ENCODE measurements at regions not wholly inside any gene's neighbourhood (a gene's known extent, or its start where the extent isn't known, plus 50 kb on each side); places are given as distances from the start of the nearest gene placed in this dataset.

DNA sequence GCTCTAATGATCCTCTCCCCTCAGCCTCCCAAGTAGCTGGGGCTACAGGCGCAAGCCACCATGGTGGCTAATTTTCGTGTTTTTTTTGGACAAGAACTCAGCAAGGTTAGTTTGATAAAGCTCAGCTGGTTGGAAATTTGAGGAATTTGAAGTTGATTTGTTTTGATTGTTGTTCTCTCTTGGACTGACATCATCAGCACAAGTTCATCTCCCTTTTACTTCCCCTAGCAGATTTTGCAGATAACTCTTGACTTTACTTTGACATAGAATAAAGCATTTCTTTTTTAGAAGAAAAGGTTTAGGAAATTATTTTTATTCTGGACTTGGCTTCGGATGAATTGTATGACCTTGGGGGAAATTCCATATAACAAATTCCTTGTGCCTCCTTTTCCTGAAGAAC lies 74.9 kb upstream of the DLX2 start:
- H3K9me3 ChIP-seq (ENCODE audit: control insufficient read depth in 2 of 3, insufficient read depth in 1 of 3, low read length in 3 of 3), result no peaks in the 10 kb centered on the region
- FAIRE-seq (no peak), DNase-seq (no peak)
- no peak overlapping the region for H3K9ac ChIP-seq (ENCODE audit: low read length in 3 of 3)
- peaks cover 0 to 7% (median 4%) of the 10 kb centered on the region in 3 donors for H3K4me1 ChIP-seq (ENCODE audit: control insufficient read depth in 2 of 3, insufficient read depth in 2 of 3, low read depth in 1 of 3, low read length in 3 of 3)
- intact Hi-C loops (cut with DNase I), result no loop called here
- TF ChIP-seq, protein P1, sequence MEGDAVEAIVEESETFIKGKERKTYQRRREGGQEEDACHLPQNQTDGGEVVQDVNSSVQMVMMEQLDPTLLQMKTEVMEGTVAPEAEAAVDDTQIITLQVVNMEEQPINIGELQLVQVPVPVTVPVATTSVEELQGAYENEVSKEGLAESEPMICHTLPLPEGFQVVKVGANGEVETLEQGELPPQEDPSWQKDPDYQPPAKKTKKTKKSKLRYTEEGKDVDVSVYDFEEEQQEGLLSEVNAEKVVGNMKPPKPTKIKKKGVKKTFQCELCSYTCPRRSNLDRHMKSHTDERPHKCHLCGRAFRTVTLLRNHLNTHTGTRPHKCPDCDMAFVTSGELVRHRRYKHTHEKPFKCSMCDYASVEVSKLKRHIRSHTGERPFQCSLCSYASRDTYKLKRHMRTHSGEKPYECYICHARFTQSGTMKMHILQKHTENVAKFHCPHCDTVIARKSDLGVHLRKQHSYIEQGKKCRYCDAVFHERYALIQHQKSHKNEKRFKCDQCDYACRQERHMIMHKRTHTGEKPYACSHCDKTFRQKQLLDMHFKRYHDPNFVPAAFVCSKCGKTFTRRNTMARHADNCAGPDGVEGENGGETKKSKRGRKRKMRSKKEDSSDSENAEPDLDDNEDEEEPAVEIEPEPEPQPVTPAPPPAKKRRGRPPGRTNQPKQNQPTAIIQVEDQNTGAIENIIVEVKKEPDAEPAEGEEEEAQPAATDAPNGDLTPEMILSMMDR (IDR thresholded peaks at IDR 0.05; ENCODE audit: borderline replicate concordance, extremely low read depth, insufficient read depth), result no peak
- no peak overlapping the region for H3K4me3 ChIP-seq (ENCODE audit: low read length in 3 of 3)
- H3K27ac ChIP-seq (ENCODE audit: low read depth in 2 of 2, low read length in 2 of 2), result no peak overlapping the region
- H3K27me3 ChIP-seq (ENCODE audit: control insufficient read depth, insufficient read depth, low read length), result no peaks in the 10 kb centered on the region
- H3K36me3 ChIP-seq (ENCODE audit: control insufficient read depth in 2 of 3, insufficient read depth in 3 of 3, low read length in 3 of 3), result no peaks in the 10 kb centered on the region

DNA sequence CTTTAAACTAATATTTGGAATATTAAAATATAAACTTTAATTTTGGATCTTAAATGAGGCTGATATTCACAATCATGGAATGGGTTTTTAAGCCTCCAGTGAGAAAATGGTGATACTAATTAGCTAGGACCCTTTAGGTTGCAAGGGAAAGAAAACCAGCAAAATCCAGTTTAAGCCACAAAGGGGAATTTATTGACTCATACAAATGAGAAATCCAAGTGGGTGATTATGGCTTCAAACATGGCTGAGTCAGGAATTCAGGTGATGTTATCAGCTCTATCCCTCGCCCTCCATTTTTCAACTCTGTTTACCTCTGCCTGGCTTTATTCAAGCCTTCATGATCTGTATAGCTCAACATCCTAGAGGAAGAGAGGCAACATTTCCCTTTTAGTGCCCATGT lies 75.3 kb upstream of the DLX2 start:
- H3K27me3 ChIP-seq (ENCODE audit: control insufficient read depth, insufficient read depth, low read length), result no peaks in the 10 kb centered on the region
- no peak overlapping the region for H3K27ac ChIP-seq (ENCODE audit: low read depth in 2 of 2, low read length in 2 of 2)
- no peak overlapping the region for H3K4me3 ChIP-seq (ENCODE audit: low read length in 3 of 3)
- H3K9ac ChIP-seq (ENCODE audit: low read length in 3 of 3), result no peak overlapping the region
- H3K4me1 ChIP-seq (ENCODE audit: control insufficient read depth in 2 of 3, insufficient read depth in 2 of 3, low read depth in 1 of 3, low read length in 3 of 3), result peaks cover 0 to 7% (median 4%) of the 10 kb centered on the region in 3 donors
- TF ChIP-seq, protein P1 (IDR thresholded peaks at IDR 0.05; ENCODE audit: borderline replicate concordance, extremely low read depth, insufficient read depth), result no peak
- no peaks in the 10 kb centered on the region for H3K36me3 ChIP-seq (ENCODE audit: control insufficient read depth in 2 of 3, insufficient read depth in 3 of 3, low read length in 3 of 3)
- no peak for FAIRE-seq
- DNase-seq, result peak in 2 of 5 donors; percentile 47 to 48
- intact Hi-C loops (cut with DNase I), result no loop called here
- no peaks in the 10 kb centered on the region for H3K9me3 ChIP-seq (ENCODE audit: control insufficient read depth in 2 of 3, insufficient read depth in 1 of 3, low read length in 3 of 3)

GRCh38 chr2:172179045-172179701 lies 76.5 kb upstream of the DLX2 start:
- Histone ChIP-seq H3K36me3 (ENCODE audit: control insufficient read depth in 2 of 3, insufficient read depth in 3 of 3, low read length in 3 of 3) (no peaks in the 10 kb centered on the region), H3K27ac (ENCODE audit: low read depth in 2 of 2, low read length in 2 of 2) (no peak overlapping the region), H3K9ac (ENCODE audit: low read length in 3 of 3) (no peak overlapping the region), H3K9me3 (ENCODE audit: control insufficient read depth in 2 of 3, insufficient read depth in 1 of 3, low read length in 3 of 3) (no peaks in the 10 kb centered on the region), H3K4me1 (ENCODE audit: control insufficient read depth in 2 of 3, insufficient read depth in 2 of 3, low read depth in 1 of 3, low read length in 3 of 3) (peaks cover 0 to 7% (median 4%) of the 10 kb centered on the region in 3 donors), H3K27me3 (ENCODE audit: control insufficient read depth, insufficient read depth, low read length) (no peaks in the 10 kb centered on the region), H3K4me3 (ENCODE audit: low read length in 3 of 3) (no peak overlapping the region)
- TF ChIP-seq, protein P1 (IDR thresholded peaks at IDR 0.05; ENCODE audit: borderline replicate concordance, extremely low read depth, insufficient read depth), result no peak
- no peak for FAIRE-seq
- no peak for DNase-seq
- intact Hi-C loops (cut with DNase I), result no loop called here

GRCh38 chr2:172181840-172182239 lies 79.1 kb upstream of the DLX2 start:
- no peak for FAIRE-seq
- TF ChIP-seq, protein P1 (IDR thresholded peaks at IDR 0.05; ENCODE audit: borderline replicate concordance, extremely low read depth, insufficient read depth), result no peak

More at GRCh38 chr2:172181840-172182239, 79.1 kb upstream of the DLX2 start:
- peak in 2 of 5 donors; percentile 17 to 27 for DNase-seq
- peaks cover 0 to 7% (median 4%) of the 10 kb centered on the region in 3 donors for H3K4me1 ChIP-seq (ENCODE audit: control insufficient read depth in 2 of 3, insufficient read depth in 2 of 3, low read depth in 1 of 3, low read length in 3 of 3)
- no peak overlapping the region for H3K27ac ChIP-seq (ENCODE audit: low read depth in 2 of 2, low read length in 2 of 2)
- no peaks in the 10 kb centered on the region for H3K27me3 ChIP-seq (ENCODE audit: control insufficient read depth, insufficient read depth, low read length)
- no peak overlapping the region for H3K4me3 ChIP-seq (ENCODE audit: low read length in 3 of 3)
- peaks cover 0 to 6% (median 0%) of the 10 kb centered on the region in 3 donors for H3K9me3 ChIP-seq (ENCODE audit: control insufficient read depth in 2 of 3, insufficient read depth in 1 of 3, low read length in 3 of 3)
- no peak overlapping the region for H3K9ac ChIP-seq (ENCODE audit: low read length in 3 of 3)
- intact Hi-C loops (cut with DNase I), result no loop called here
- no peaks in the 10 kb centered on the region for H3K36me3 ChIP-seq (ENCODE audit: control insufficient read depth in 2 of 3, insufficient read depth in 3 of 3, low read length in 3 of 3)
